Hematopoietic multipotent progenitor cell (in vitro differentiated cells): ENCODE measurements at regions not wholly inside any gene's neighbourhood (a gene's known extent, or its start where the extent isn't known, plus 50 kb on each side); places are given as distances from the start of the nearest gene placed in this dataset.

ENCODE experiments used
- DNase-seq, 3 donors: peaks; one replicate each; pipeline ENCODE4 v3.0.0-alpha.2; 2011 to 2015; ENCODE audit warnings: low read depth in 2 of 3, low spot score in 2 of 3

DNA sequence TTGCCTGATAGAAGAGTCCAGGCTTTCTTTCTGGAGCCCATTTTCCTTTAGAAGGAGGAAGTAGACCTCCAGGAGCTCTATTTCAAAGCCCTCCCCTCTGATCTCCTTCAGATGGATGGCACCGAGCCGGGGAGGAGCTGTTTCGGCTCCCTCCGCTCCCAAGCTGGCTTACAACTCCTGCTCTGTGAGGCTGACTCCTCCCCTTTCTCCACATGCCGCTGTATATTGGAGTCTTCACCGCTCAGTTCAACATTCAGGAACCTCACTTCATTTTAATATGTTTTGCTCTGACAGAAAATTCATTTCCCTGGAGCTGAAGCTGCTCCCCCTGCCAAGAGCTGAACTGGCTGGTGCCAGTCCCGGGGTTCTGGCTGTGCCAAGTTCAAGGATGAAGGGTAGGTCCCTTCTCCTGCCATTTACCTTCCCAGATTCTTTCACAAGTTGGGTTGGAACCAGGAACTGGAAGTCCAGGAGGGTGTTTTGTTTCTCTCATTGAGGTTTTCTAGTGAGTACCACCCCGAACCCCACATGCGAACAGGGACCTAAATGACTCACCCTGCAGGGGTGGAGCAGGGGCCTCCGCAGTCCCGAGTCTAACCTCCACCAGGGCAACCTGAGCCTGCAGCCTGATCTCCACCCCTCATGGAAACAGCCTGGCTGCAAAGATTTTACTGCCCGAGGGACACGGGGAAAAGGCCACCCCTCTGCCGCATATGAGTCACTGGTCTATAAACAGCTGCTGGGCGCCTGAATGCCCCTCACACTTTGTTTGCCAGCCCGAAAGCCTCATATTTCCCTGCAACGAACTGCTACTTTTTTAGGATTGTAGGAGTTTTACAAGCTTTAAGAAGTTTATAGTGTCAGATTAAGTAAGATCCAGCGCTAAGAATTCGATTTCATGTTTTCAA, 68.6 kb upstream of the FOXA2 start:
- no peak for DNase-seq

DNA sequence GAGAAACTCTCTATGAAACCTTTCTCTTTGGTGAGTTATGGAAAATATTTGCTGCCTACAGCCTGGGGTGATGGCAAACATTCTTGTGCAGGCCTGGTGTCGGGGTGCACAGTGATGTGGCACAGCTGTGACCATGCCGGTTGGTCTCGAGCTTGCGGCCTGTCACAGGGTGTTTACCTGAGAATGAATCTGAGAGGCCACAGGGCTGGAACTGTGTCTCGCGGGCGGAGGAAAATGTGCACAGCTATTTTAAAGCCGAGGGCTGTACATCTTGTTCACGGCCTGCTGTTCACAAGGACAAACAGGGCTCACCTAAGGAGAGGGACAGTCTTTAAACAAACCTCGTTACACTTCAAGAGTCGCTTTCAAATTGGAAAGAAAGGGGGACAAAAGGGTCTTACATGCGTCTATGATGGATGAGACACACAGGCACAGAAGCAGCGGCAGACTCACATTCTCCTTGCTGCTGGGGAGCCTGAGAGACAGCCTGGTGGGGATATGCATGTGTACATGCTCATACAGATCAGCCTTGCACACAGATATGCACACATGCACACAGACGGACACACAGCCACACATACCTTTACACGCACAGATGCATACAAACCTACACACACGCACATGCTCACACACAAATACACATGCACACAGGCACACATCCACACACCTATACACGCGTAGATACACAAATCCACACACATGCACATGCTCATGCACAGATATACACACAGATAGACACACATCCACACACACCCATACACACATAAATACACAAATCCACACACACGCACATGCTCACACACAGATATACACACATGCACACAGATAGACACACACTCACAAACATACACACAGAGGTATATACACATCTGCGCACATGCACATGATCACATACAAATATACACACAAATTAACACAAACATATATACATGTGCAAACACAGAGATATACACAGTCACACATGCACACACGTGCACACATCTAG, 69.6 kb upstream of the FOXA2 start:
- no peak for DNase-seq

DNA sequence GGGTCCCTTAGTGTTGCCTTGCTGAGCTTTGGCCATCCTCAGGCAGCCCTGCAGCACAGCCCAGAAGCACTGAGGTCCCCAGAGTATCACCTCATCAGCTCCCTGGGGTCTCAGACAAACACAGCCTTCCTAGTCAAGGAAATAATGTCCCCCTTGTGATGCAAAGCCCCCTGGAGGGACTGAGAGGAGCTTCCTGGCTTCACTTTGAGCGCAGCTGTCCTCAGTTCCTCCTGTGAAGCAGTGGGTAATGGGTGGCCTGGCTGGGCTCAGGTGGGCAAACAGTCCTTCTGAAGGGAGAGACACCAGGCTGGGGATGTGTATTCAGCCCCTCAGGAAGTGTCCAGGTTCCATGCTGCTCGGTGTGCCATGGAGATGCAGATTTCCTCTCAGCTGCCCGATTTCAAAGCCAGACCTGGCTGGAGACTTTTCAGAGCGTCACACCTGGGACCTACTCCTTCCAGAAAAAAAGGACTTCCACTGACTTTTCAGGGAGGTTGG, 79.2 kb upstream of the FOXA2 start:
- no peak for DNase-seq

DNA sequence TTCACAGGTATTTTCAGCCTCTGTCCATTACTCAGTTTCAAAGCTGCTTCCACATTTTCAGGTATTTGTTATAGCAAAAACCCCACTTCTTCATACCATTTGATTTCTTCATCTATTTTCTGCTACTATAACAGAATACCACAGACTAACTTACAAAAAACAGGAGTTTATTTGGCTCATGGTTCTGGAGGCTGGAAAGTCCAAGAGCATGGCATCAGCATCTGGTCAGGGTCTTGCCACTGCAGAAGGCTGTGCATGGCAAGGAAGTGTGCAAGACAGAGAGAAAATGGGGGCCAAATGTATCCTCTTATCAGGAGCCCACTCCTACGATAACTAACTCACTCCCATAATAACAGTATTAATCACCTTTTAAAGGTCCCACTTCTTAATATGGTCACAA, 82.8 kb upstream of the FOXA2 start:
- no peak for DNase-seq

DNA sequence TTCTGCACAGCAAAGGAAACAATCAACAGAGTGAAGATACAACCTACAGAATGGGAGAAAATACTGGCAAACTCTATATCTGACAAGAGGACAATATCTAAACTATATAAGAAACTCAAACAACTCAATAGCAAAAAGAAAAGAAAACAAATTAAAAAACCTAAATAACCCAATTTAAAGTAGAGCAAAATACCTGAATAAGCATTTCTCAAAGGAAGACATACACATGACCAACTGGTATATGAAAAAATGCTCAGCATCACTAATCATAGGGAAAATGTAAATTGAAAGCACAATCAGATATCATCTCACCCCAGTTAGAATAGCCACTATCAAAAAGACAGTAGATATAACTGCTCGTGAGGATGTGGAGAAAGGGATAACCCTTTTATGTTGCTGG, 87.8 kb upstream of the FOXA2 start:
- DNase-seq = no peak

DNA sequence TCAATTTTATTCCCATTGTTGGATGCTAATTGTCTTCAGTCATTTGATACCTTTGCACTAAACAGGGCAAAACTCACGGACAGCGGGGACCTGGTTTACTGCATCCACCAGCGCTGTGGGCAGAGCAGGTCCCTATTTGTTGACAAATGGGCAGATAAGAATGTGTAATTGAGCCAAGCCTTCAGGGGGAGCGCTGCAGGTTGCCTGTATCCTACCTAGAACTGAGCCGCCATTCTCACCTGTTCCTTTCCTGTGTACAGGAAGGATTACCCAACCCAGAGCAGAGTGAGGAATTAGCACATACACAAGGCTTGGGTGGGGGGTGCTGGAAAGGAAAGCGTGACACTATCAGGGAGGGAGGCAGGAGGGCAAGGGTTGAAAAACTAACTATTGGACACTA, 89.1 kb upstream of the FOXA2 start:
- DNase-seq = no peak

DNA sequence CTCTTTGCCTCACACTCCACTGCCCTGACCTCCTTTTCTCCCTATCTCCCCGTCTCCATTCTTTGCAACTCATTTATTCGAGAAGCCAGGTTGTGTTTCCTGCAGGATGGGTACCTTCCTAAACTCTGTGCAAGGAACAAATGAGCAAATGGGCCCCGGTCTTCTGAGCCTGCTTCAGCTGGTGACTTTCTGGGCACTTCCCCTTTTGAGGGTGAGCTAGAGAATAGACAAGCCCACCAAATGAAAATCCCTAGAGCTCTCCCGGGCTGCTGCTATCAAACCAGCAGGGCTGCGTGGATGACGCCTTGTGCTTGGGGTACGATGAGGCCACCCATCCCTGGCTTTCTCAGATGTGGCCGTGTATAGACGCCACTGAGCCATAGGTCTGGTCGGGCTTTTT, 91.0 kb upstream of the FOXA2 start:
- DNase-seq = peak in 1 of 3 donors; percentile 50

DNA sequence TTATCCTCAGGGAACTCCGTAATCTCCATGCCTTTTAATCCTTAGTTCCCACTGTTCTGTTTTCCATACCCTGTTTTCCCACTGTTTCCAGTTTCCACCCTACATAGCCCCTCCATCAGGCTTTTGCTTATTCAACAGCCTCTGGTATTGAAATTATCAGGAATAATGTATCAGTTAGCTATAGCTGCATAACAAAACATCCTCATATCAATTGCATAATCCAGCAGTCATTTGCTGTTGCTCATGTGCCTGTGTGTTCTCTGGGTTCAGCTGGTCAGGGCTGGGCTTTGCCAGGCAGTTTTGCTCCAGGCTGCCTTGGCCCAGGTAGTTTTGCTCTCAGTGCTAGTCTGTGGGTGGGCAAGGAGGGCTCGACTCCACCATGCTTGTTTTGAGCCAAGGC, 94.3 kb upstream of the FOXA2 start:
- DNase-seq = no peak

DNA sequence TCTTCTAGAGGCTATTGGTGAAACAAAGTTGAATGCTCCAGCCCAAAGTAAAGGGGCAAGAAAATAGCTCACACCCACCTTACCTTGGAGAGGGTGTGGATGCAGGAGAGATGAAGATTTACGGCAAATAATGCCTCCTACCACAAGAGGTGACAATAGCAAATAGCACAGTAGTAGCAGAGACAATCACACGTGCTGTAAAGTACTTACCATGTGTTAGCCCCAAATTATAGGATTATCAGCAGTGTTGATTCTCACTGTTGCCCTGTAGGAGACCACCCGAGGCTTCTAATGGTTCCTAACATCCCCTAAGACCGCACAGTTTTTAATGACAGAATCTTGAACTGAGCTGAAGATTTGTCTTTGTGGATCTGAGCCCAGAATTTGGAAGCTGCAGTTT, 94.8 kb upstream of the FOXA2 start:
- DNase-seq = no peak

DNA sequence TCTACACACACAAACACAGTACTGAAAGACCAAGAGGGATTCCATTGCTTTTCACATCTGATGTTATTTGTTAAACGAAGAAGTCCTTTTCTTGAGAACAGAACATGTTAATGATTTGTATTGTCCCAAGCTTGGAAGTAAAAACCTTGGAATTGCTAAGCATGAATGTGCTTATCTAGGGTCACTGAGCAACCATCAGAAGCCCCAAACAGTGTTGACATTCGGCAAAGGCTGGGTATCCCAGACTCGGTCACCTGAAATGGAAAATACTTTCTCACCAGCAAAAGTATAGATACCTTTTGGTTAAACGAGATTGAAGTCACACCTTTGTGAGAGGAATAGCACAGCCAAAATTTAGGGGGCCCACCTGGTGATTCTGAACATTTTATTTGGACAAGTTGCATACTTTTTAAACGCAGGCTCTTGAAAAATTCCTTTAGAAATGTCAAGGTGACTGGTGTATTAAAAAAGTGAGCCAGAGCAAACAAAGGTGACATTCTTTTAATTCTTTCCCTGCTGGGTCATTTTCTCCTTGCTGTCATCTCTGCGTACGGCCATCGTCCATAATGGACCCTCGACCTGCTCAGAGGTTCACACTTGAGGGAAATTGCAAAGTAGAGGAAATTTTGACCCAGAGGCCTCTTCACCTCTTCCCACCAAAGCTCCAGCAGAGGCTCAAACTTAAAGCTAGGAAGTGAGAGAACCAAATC, 95.8 kb upstream of the FOXA2 start:
- DNase-seq = no peak

DNA sequence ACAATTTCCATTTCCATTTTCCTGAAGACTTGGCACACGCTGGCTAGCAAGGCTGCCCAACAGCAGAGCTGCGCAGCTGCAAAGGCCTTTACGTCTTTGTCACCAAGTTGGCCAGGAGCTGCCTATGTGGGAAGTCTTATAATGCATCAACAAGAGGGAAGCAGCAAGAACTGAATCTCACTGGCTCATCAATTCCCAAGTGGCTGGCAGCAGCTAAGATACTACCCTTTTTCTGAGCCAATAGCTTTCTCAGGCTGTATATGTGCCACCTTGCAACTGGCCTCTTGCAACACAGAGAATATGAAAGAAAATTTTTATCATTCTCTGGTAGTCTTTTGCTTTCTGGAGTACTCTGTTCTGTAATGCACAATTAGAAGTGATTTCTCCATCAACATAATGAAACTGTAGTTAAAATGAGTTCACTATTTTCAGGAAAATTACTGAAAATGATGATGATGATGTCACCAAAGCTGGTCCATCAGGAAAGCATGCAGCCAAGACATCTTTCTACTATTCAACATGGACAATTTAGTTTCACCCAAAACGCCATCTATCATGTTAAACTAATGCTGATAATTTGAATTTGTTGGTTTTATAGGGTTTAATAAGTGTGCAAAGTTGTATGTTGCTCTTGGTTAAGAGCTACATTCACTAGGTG, 97.3 kb upstream of the FOXA2 start:
- DNase-seq = no peak

DNA sequence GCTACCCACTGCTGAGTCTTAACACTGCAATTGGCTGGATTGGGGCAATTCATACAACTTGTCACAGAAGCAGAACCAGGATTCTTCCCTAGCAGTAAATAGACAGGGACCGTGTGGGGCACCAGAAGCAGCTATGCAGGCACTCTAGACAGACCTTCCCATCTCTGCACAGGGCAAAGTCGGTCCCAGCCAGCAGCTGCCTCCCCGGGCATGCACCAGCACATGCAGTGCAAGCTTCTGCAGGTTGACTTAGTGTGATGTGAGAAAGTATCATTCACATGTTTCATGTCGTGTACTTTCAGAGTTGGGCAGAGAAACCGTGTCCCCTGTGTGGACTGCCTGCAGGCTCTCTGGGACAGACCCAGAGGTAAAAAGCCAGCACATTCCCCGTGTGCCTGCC, 98.0 kb upstream of the FOXA2 start:
- DNase-seq = no peak

DNA sequence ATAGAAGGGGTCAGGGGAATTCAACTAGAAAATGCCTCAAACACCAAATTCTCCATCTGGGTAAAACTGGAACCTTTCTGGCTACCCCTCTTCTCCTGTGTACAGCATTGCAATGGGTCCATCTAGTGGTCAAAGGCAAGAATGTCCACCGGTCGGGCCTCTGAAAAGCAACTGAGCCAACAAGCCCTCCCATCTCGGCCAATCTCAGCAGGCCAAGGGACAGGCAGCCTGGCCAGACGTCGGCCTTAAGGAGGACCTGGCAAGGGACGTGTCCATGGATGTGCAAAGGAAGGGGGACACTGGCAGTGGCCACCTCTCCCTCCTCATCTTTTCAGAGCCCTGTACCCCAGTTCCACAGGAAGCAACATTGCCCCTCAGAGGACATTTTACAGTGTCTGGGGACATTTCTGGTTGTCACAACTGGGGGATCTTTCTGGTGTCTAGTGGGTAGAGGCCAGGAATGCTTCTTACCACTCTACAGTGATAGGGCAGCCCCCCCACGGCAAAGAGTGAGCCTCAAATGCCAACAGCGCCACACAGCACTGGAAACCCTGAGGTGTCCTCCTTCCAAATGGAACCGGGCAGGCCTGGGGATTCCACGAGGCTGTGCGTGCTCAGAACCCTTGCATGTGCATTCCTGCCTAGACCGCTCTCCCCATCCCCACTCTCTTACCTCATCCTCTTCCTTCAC, 99.8 kb upstream of the FOXA2 start:
- peak in 2 of 3 donors; percentile 62 to 84 for DNase-seq

DNA sequence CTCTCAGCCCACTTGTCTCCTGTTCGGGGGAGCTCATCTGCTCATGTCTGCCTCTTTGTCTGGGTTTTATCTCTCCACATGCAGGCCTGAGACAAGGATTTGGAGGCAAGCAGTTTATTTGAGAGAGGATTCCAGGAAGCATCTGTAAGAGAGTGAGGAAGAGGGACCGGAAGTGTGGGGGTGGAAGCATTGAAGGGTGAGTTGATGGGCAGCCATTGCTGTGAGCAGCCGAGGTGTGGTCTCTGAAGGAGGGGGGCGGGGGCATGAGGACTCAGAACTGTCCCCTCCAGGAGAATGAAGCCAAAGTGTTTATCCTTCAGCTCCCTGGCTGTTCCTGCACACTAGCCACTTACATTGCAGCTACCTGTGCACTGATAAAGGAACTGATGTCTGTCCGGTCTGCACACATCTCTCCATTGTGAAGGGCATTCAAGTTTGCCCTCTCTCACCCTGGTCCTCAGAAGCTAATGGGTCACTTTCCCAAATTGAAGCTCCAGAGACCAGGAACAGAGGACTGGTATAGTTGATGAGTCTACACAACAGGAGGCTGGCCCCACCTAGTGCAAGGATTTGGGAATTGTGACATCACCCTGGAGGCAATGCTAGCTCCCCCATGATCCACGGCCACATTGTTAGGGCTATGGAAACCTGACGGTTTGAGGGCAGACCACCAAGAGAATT, 100.5 kb upstream of the FOXA2 start:
- DNase-seq = peak in 1 of 3 donors; percentile 51

DNA sequence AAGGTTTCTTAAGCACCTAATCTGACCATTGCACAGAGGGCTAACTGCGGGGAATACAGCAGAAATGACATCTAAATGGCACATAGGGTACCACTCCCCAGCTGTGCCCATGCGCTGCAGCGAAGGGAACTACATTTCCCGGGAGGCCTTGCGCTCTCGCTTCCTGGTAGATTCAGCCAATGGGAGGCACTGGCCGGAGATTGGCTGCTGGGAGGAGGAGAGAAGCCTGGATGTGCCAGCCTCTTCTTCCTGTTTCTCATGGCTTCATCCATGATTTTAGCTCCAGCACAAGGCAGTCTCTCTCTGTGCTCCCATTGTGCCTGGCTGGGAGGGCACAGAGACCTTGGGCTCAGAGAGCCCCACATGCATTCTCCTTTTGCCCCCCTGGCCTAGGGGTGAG, 101.7 kb upstream of the FOXA2 start:
- DNase-seq = peak in 1 of 3 donors; percentile 19

DNA sequence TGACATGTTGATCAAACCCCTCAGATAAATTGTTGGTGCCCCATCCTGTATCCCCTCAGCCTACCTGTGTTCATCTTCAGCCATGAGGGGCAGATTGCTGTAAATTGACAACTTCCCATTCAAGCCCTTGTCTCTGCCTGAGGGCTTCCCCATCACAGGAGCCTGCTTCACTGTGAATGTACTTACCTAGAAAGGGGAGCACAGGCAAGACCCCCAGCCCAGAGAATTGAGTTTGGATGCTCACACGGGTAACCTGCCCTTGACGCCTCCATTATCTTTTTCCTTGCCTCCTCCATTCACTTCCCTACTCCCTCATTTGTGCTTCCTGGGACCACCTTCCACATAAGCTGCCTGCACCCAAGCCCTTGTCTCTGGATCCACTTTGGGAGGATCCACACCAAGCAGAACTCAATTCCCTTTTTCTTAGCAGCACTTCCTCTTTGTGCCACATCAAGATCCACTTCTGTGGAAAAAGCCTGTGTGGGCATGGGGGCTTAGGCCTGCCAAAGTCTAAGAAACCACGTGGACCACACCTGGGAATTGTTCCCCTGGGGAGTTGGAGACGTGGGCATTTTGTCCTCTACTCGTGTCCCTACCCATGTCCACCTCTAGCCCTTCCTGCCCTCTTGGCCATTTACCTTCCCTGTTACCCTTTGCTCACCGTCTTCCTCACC, 103.4 kb upstream of the FOXA2 start:
- DNase-seq = no peak

DNA sequence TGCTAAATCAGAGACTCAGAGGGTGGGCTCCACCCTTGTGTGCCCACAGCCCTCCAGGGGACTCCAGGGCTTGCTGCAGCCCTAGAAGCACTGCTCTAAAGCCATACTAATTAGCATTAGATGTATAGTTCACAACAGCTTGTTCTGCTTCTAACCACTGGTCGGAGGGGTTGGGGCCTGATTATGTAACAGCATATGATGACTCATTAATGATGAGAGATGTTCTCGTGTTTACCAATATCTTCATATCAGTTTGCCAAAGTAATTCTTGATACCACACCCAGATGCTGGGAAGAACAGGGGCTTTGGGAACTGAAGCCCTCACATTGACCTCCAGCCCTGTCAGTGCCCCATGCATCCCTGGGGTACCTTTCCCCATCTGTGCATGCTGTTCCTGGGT, 104.1 kb upstream of the FOXA2 start:
- no peak for DNase-seq

DNA sequence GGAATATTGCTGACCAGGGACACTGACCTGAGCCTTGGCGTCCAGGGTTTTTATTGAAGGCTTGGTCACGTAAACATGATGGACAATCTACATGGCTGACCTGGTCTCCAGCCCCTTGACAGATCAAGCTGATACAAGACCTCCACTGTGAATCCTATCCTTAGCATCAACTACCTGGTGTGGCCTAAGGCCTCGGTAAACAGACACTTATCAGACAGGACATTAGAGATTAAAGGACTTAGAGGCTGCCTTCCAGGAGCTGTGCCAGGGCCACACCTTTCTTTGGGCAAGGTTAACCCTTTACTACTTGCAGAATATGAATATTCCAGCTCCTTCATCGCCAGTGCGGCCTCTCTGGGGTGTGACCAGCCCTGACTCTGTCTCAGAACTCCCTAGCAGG, 104.9 kb upstream of the FOXA2 start:
- no peak for DNase-seq

DNA sequence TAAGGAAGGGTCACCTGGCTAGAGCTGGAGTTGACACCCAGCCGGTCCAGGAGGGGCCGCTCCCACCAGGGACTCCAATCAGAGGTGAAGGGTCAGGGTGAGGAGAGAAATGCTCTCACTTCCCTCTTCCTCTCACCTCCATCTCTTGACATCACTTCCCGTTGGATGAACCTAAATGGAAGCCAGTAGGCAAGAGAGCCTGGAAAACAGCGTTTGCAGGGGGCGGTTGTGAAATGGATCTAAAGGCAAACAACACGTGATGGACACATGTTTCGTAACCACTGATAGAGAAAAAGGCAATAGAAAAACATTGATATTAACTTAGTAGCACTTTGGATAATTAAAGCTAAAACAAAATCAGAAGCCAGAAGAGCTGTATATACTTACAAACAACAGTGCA, 105.6 kb upstream of the FOXA2 start:
- DNase-seq = no peak
